ENCODE measurements at regions not wholly inside any gene's neighbourhood (a gene's known extent, or its start where the extent isn't known, plus 50 kb on each side); places are given as distances from the start of the nearest gene placed in this dataset.

DNA sequence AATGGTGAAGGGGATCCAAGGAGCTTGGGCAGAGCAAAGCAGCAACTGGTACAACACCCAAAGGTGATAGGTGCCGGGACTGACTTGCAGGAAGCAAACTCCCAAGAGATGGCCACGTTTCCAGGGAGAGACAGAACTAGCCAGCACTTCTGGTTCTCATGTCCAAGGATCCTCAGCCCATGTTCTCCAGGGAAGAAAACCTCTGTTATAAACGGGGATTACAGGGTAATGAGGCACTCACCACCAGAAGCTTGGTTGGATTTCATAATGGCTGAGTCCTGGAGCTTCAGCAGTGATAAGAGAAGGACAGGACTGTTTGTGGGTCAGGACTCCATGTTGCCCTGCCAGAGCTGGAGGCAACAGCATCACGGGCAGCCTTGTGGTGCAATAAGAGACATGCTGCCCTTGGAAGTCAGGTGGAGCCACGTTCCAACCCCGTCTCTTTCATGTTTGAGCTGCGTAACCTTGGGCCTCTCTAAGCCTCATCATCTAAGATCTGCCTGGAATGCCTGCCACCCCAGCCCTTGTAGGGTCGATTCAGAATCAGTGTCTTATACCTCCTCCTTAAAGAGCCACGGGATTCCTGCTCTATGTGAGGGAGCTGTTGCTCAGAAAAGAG, 181.0 kb downstream of the ABHD5 start (continued):
- TF ChIP-seq CUX1 (IDR thresholded peaks at IDR 0.05; ENCODE audit: insufficient replicate concordance, low read depth, low read length) (no peak), POLR2AphosphoS2 (IDR thresholded peaks at IDR 0.05; ENCODE audit: low read depth, low read length) (no peak), RFX5 (IDR thresholded peaks at IDR 0.05; ENCODE audit: low read depth, low read length) (no peak)

DNA sequence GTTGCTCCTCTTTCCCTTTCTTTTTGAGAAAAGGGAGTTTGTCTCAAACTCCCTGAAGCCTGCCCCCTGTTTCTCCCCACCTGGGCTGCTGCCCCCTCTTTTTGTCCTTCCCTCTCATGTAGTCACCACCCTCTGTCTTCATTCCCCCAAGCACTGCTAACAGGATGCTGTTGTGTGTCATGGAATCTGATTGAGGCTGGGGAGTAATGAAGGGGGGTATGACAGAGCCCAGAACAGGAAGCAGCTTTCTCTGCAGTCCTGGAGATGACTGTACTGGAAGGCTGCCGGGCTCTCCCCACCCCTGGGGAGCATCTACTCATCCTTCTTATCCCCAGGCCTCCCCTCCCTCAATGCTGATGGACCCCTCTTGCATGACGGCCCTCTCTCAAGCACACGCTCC, 181.6 kb downstream of the ABHD5 start:
- Histone ChIP-seq H2AFZ (ENCODE audit: control insufficient read depth, low read depth, low read length) (no peak overlapping the region), H3K9ac (ENCODE audit: control insufficient read depth, insufficient read depth, low read length) (no peak overlapping the region), H3K27ac (ENCODE audit: control insufficient read depth, insufficient read depth) (no peak overlapping the region), H3K4me2 (ENCODE audit: control insufficient read depth, insufficient read depth) (no peak overlapping the region), H3K9me3 (replicated peaks; ENCODE audit: control insufficient read depth, insufficient read depth, low read length) (no peaks in the 10 kb centered on the region), H3K4me1 (ENCODE audit: control insufficient read depth, insufficient read depth, low read length) (no peaks in the 10 kb centered on the region), H3K27me3 (replicated peaks in 1 of 2; ENCODE audit: control insufficient read depth in 2 of 2, insufficient read depth in 2 of 2, low read length in 1 of 2) (peaks cover 2 to 12% of the 10 kb centered on the region in 2 experiments; a peak in 2 of 4 replicates), H3K4me3 (no peak overlapping the region), H3K79me2 (ENCODE audit: control insufficient read depth, insufficient read depth, low read length) (no peaks in the 10 kb centered on the region), H3K36me3 (ENCODE audit: control insufficient read depth in 2 of 2, insufficient read depth in 2 of 2, low read length in 1 of 2) (no peaks in the 10 kb centered on the region), H4K20me1 (ENCODE audit: control insufficient read depth, insufficient read depth) (0 out of 2 replicates have a peak, but pooled peaks cover 3% of the 10 kb centered on the region)
- SMC1A ChIA-PET (ENCODE audit: uncharacterized antibody, unreplicated experiment): interaction anchor here (1.1 to 1.4 kb wide), 2 partner anchors 17 to 330 kb away, joined by 3 to 4 read pairs; no protein-coding TSS in a partner anchor
- BruUV-seq (replicated peaks): no TSS peak
- FAIRE-seq: no peak
- WGBS (ENCODE audit: insufficient coverage, insufficient replicate concordance, low lambda C conversion rate, missing lambda C conversion rate): 27% methylated on average over 3 of the region's 3 CpGs
- POLR2A ChIA-PET: no interaction called here
- in situ Hi-C loops (cut with MboI) (no loop called here), intact Hi-C loops (cut with micrococcal nuclease; ENCODE audit: unreplicated experiment) (no loop called here)
- RAD21 ChIA-PET (ENCODE audit: unreplicated experiment): no interaction called here
- DNase-seq (ENCODE audit: low read depth, low spot score): no peak
- no peak for ATAC-seq
- CTCF ChIA-PET: no interaction called here
- TF ChIP-seq, protein P1, sequence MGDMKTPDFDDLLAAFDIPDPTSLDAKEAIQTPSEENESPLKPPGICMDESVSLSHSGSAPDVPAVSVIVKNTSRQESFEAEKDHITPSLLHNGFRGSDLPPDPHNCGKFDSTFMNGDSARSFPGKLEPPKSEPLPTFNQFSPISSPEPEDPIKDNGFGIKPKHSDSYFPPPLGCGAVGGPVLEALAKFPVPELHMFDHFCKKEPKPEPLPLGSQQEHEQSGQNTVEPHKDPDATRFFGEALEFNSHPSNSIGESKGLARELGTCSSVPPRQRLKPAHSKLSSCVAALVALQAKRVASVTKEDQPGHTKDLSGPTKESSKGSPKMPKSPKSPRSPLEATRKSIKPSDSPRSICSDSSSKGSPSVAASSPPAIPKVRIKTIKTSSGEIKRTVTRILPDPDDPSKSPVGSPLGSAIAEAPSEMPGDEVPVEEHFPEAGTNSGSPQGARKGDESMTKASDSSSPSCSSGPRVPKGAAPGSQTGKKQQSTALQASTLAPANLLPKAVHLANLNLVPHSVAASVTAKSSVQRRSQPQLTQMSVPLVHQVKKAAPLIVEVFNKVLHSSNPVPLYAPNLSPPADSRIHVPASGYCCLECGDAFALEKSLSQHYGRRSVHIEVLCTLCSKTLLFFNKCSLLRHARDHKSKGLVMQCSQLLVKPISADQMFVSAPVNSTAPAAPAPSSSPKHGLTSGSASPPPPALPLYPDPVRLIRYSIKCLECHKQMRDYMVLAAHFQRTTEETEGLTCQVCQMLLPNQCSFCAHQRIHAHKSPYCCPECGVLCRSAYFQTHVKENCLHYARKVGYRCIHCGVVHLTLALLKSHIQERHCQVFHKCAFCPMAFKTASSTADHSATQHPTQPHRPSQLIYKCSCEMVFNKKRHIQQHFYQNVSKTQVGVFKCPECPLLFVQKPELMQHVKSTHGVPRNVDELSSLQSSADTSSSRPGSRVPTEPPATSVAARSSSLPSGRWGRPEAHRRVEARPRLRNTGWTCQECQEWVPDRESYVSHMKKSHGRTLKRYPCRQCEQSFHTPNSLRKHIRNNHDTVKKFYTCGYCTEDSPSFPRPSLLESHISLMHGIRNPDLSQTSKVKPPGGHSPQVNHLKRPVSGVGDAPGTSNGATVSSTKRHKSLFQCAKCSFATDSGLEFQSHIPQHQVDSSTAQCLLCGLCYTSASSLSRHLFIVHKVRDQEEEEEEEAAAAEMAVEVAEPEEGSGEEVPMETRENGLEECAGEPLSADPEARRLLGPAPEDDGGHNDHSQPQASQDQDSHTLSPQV (IDR thresholded peaks at IDR 0.05): no peak
- TF ChIP-seq CUX1 (IDR thresholded peaks at IDR 0.05; ENCODE audit: insufficient replicate concordance, low read depth, low read length) (no peak), CBX3 (IDR thresholded peaks at IDR 0.05; ENCODE audit: borderline replicate concordance, low read depth) (no peak), FOXK2 (IDR thresholded peaks at IDR 0.05) (no peak)
